HFF-Myc (cell line): ENCODE measurements at regions not wholly inside any gene's neighbourhood (a gene's known extent, or its start where the extent isn't known, plus 50 kb on each side); places are given as distances from the start of the nearest gene placed in this dataset.
"Not testable (repeated sequence)": the region's sequence is repeated elsewhere in the genome, so short reads cannot be mapped to it uniquely, and the experiment has no call there.

Source experiments
- DNase-seq: peaks from one replicate; pipeline ENCODE4 v3.0.0-alpha.2; 2011; ENCODE audit warnings: low read depth; ENCODE audit errors: extremely low read depth
- H3K4me3 ChIP-seq: replicated peaks from 2 replicates; pipeline ENCODE4 v1.5.1; 2011; ENCODE audit warnings: low read depth, mild to moderate bottlenecking, control low read depth, low read length
- TF ChIP-seq, protein P1 (sequence below): IDR thresholded peaks from 2 replicates; pipeline ENCODE4 v1.5.1; 2012; ENCODE audit warnings: mild to moderate bottlenecking, low read depth, low read length, control low read depth; ENCODE audit errors: missing control alignments

- H3K4me3 ChIP-seq = no peak overlapping the region
- peak; percentile 20 for DNase-seq
- TF ChIP-seq, protein P1, sequence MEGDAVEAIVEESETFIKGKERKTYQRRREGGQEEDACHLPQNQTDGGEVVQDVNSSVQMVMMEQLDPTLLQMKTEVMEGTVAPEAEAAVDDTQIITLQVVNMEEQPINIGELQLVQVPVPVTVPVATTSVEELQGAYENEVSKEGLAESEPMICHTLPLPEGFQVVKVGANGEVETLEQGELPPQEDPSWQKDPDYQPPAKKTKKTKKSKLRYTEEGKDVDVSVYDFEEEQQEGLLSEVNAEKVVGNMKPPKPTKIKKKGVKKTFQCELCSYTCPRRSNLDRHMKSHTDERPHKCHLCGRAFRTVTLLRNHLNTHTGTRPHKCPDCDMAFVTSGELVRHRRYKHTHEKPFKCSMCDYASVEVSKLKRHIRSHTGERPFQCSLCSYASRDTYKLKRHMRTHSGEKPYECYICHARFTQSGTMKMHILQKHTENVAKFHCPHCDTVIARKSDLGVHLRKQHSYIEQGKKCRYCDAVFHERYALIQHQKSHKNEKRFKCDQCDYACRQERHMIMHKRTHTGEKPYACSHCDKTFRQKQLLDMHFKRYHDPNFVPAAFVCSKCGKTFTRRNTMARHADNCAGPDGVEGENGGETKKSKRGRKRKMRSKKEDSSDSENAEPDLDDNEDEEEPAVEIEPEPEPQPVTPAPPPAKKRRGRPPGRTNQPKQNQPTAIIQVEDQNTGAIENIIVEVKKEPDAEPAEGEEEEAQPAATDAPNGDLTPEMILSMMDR = no peak
Observed at GRCh38 chr3:110697961-110698360, 373.7 kb upstream of the NECTIN3 start.

DNA sequence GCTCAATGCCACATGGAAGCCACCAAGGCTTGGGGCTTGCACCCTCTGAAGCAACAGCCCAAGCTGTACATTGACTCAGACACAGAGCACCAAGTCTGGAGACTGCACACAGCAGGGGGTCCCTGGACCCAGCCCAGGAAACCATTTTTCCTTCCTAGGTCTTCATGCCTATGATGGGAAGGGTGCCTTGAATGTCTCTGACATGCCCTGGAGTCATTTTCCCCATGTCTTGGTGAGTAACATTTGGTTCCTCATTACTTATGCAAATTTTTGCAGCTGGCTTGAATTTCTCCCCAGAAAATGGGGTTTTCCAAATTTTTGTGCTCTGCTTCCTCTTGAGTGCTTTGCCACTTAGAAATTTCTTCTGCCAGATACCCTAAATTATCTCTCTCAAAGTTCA is 367.3 kb upstream of the NECTIN3 start:
- not testable (repeated sequence) for H3K4me3 ChIP-seq, DNase-seq

GRCh38 chr3:110708156-110708555 is 363.5 kb upstream of the NECTIN3 start:
- DNase-seq = no peak
- TF ChIP-seq, protein P1 = no peak
- no peak overlapping the region for H3K4me3 ChIP-seq

DNA sequence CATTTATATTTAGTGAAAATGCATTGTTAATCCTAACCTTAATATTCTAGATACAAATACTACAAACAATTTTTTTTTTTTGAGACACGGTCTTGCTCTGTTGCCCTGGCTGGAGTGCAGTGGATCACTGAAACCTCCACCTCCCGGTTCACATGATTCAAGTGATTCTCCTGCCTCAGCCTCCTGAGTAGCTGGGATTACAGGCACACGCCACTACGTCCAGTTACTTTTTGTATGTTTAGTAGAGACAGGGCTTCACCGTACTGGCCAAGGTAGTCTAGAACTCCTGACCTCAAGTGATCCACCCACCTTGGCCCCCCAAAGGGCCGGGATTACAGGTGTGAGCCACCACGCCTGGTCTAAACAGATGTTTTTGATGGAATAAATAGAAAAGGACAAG is 361.5 kb upstream of the NECTIN3 start:
- DNase-seq = no peak
- no peak overlapping the region for H3K4me3 ChIP-seq
- TF ChIP-seq, protein P1 = no peak

GRCh38 chr3:110710603-110711002 is 361.0 kb upstream of the NECTIN3 start:
- no peak for DNase-seq
- TF ChIP-seq, protein P1 = no peak
- no peak overlapping the region for H3K4me3 ChIP-seq

- H3K4me3 ChIP-seq = no peak overlapping the region
- TF ChIP-seq, protein P1 = no peak
- no peak for DNase-seq
Observed at GRCh38 chr3:110711130-110711832, 360.3 kb upstream of the NECTIN3 start.

GRCh38 chr3:110711851-110712516 is 359.6 kb upstream of the NECTIN3 start:
- TF ChIP-seq, protein P1 = no peak
- DNase-seq = no peak

More at GRCh38 chr3:110711851-110712516, 359.6 kb upstream of the NECTIN3 start:
- H3K4me3 ChIP-seq = no peak overlapping the region
